H9 (cell line): ENCODE measurements at regions not wholly inside any gene's neighbourhood (a gene's known extent, or its start where the extent isn't known, plus 50 kb on each side); places are given as distances from the start of the nearest gene placed in this dataset.

Source experiments
- DNase-seq: peaks from one replicate; pipeline ENCODE4 v3.0.0-alpha.2; 2017
- H2AFZ ChIP-seq: one replicate; pipeline ENCODE4 v1.6.1; 2013; ENCODE audit warnings: mild to moderate bottlenecking, low read length, control low read depth, moderate library complexity
- H2AK5ac ChIP-seq: 2 replicates; pipeline ENCODE4 v1.6.1; 2013; ENCODE audit warnings: low read length, control low read depth, mixed read lengths; ENCODE audit not compliant: insufficient read length
- H2BK120ac ChIP-seq: one replicate; pipeline ENCODE4 v1.6.1; 2013; ENCODE audit warnings: low read depth, mild to moderate bottlenecking, low read length, control low read depth, inconsistent platforms; ENCODE audit not compliant: poor library complexity, severe bottlenecking
- H2BK12ac ChIP-seq: 2 replicates; pipeline ENCODE4 v1.6.1; 2013; ENCODE audit warnings: low read length, control low read depth, mixed read lengths, low read depth; ENCODE audit not compliant: insufficient read length
- H2BK15ac ChIP-seq: 2 replicates; pipeline ENCODE4 v1.6.1; 2013; ENCODE audit warnings: low read depth, low read length, control low read depth
- H2BK20ac ChIP-seq: one replicate; pipeline ENCODE4 v1.6.1; 2013; ENCODE audit warnings: low read depth, mild to moderate bottlenecking, low read length, control low read depth, inconsistent platforms; ENCODE audit not compliant: poor library complexity, severe bottlenecking
- H2BK5ac ChIP-seq: 2 replicates; pipeline ENCODE4 v1.6.1; 2013; ENCODE audit warnings: low read length, control low read depth, mixed read lengths; ENCODE audit not compliant: insufficient read length
- H3K14ac ChIP-seq: 2 replicates; pipeline ENCODE4 v1.6.1; 2013; ENCODE audit warnings: low read length, control low read depth; ENCODE audit not compliant: insufficient read depth
- H3K18ac ChIP-seq: 2 replicates; pipeline ENCODE4 v1.6.1; 2013; ENCODE audit warnings: low read depth, mild to moderate bottlenecking, mixed read lengths, low read length, control low read depth; ENCODE audit not compliant: insufficient read length
- H3K23ac ChIP-seq: 2 replicates; pipeline ENCODE4 v1.6.1; 2013; ENCODE audit warnings: low read length, control low read depth, mixed read lengths, low read depth; ENCODE audit not compliant: insufficient read length
- H3K23me2 ChIP-seq: 2 replicates; pipeline ENCODE4 v1.6.1; 2013; ENCODE audit warnings: low read depth, mild to moderate bottlenecking, mixed read lengths, low read length, control low read depth; ENCODE audit not compliant: insufficient read length, poor library complexity, severe bottlenecking
- H3K27ac ChIP-seq: 2 replicates; pipeline ENCODE4 v1.5.1; 2013; ENCODE audit warnings: low read length, control low read depth, mixed read lengths, low read depth; ENCODE audit not compliant: insufficient read length
- H3K27me3 ChIP-seq: 2 replicates; pipeline ENCODE4 v1.6.1; 2013; ENCODE audit warnings: low read length, control low read depth, inconsistent platforms; ENCODE audit not compliant: insufficient read depth
- H3K4ac ChIP-seq: 2 replicates; pipeline ENCODE4 v1.6.1; 2013; ENCODE audit warnings: low read depth, mild to moderate bottlenecking, control low read depth, inconsistent platforms, low read length, moderate library complexity
- H3K4me1 ChIP-seq: 2 replicates; pipeline ENCODE4 v1.6.1; 2013; ENCODE audit warnings: low read length, control low read depth, inconsistent platforms; ENCODE audit not compliant: insufficient read depth
- H3K4me2 ChIP-seq: 2 replicates; pipeline ENCODE4 v1.6.1; 2013; ENCODE audit warnings: low read length, control low read depth, mixed read lengths; ENCODE audit not compliant: insufficient read length, insufficient read depth
- H3K56ac ChIP-seq: 2 replicates; pipeline ENCODE4 v1.6.1; 2013; ENCODE audit warnings: low read depth, mild to moderate bottlenecking, mixed read lengths, low read length, control low read depth; ENCODE audit not compliant: insufficient read length
- H3K79me1 ChIP-seq: 2 replicates; pipeline ENCODE4 v1.6.1; 2013; ENCODE audit warnings: low read depth, mild to moderate bottlenecking, moderate library complexity, low read length, control low read depth, inconsistent platforms; ENCODE audit not compliant: insufficient read depth, poor library complexity, severe bottlenecking
- H3K79me2 ChIP-seq: 2 replicates; pipeline ENCODE4 v1.6.1; 2013; ENCODE audit warnings: low read length, control low read depth, inconsistent platforms; ENCODE audit not compliant: insufficient read depth
- H3K9ac ChIP-seq: 2 replicates; pipeline ENCODE4 v1.6.1; 2013; ENCODE audit warnings: low read length, control low read depth, mixed read lengths; ENCODE audit not compliant: insufficient read length; ENCODE audit errors: extremely low read depth
- H3K9me3 ChIP-seq: one replicate; pipeline ENCODE4 v1.6.1; 2013; ENCODE audit warnings: low read depth, low read length, inconsistent platforms; ENCODE audit not compliant: control insufficient read depth
- H3T11ph ChIP-seq: one replicate; pipeline ENCODE4 v1.6.1; 2013; ENCODE audit warnings: mild to moderate bottlenecking, low read length, control low read depth, inconsistent platforms
- H4K20me1 ChIP-seq: one replicate; pipeline ENCODE4 v1.6.1; 2013; ENCODE audit not compliant: control insufficient read depth, insufficient read length, insufficient read depth
- H4K5ac ChIP-seq: 2 replicates; pipeline ENCODE4 v1.6.1; 2013; ENCODE audit warnings: low read depth, mild to moderate bottlenecking, mixed read lengths, low read length, control low read depth; ENCODE audit not compliant: insufficient read length
- H4K8ac ChIP-seq: replicated peaks from 2 replicates; pipeline ENCODE4 v1.6.1; 2013; ENCODE audit warnings: low read length, control low read depth, mixed read lengths, low read depth; ENCODE audit not compliant: insufficient read length
- H4K91ac ChIP-seq: 2 replicates; pipeline ENCODE4 v1.6.1; 2013; ENCODE audit warnings: low read depth, mild to moderate bottlenecking, moderate library complexity, mixed read lengths, low read length, control low read depth; ENCODE audit not compliant: insufficient read length
- H3K27ac Mint-ChIP-seq, 3 experiments: 2 replicates in 2 of 3; 3 replicates in 1 of 3; pipeline ENCODE4 v1.8.0; 2020 to 2021; ENCODE audit warnings: mixed read lengths in 3 of 3, mild to moderate bottlenecking in 1 of 3, moderate library complexity in 1 of 3
- H3K27me3 Mint-ChIP-seq: 2 replicates; pipeline ENCODE4 v1.8.0; 2021; ENCODE audit warnings: low read depth, mild to moderate bottlenecking, moderate library complexity, mixed read lengths
- H3K36me3 Mint-ChIP-seq, 3 experiments: 2 replicates in 2 of 3; 3 replicates in 1 of 3; pipeline ENCODE4 v1.8.0; 2020 to 2021; ENCODE audit warnings: low read depth in 3 of 3, mixed read lengths in 3 of 3; ENCODE audit not compliant: insufficient read depth in 1 of 3
- H3K4me1 Mint-ChIP-seq, 2 experiments: 2 replicates each; pipeline ENCODE4 v1.8.0; 2020; ENCODE audit warnings: mixed read lengths in 2 of 2
- H3K4me3 Mint-ChIP-seq, 2 experiments: 2 replicates in 1 of 2; 3 replicates in 1 of 2; pipeline ENCODE4 v1.8.0; 2020 to 2021; ENCODE audit warnings: mild to moderate bottlenecking in 2 of 2, mixed read lengths in 2 of 2, moderate library complexity in 1 of 2
- H3K9me3 Mint-ChIP-seq, 2 experiments: 2 replicates in 1 of 2; 3 replicates in 1 of 2; pipeline ENCODE4 v1.8.0; 2020; ENCODE audit warnings: mild to moderate bottlenecking in 2 of 2, mixed read lengths in 2 of 2, moderate library complexity in 1 of 2
- CTCF ChIP-seq: fragments of 200-600 bp; sonication (generic); conservative IDR thresholded peaks from 3 replicates; pipeline ENCODE4 v1.8.0; 2021; ENCODE audit warnings: antibody characterized with exemption, mild to moderate bottlenecking
- WGBS: extraction: QIAGEN DNeasy Blood & Tissue Kit; methylation state at CpG from one replicate; pipeline ENCODE4 v1.1.7; 2013; ENCODE audit warnings: missing lambda C conversion rate, low lambda C conversion rate, mixed read lengths; ENCODE audit not compliant: insufficient read length; ENCODE audit errors: extremely low coverage; 5-methylcytosine and 5-hydroxymethylcytosine counted together

GRCh38 chr5:174832025-174832424 lies 107.6 kb downstream of the MSX2 start:
- H3K27me3 ChIP-seq, result no peaks in the 10 kb centered on the region
- H3K23ac ChIP-seq, result no peak overlapping the region
- no peak overlapping the region for H2AK5ac ChIP-seq
- no peak overlapping the region for H2AFZ ChIP-seq
- H2BK20ac ChIP-seq, result no peak overlapping the region
- H3K27ac ChIP-seq, result no peak overlapping the region
- Mint-ChIP-seq H3K27ac (no peak overlapping the region), H3K27me3 (peaks cover 7% of the 10 kb centered on the region; the same call in 1 of the 2 replicates), H3K4me3 (no peak overlapping the region), H3K36me3 (no peaks in the 10 kb centered on the region), H3K4me1 (0 out of 4 replicates have a peak, but pooled peaks cover 0 to 5% of the 10 kb centered on the region in 2 experiments), H3K9me3 (no peaks in the 10 kb centered on the region)
- no peak overlapping the region for H3K4ac ChIP-seq
- no peaks in the 10 kb centered on the region for H4K20me1 ChIP-seq
- no peak overlapping the region for H2BK15ac ChIP-seq
- H3K4me2 ChIP-seq, result no peak overlapping the region
- no peak overlapping the region for H3T11ph ChIP-seq
- H3K79me1 ChIP-seq, result no peaks in the 10 kb centered on the region
- H2BK5ac ChIP-seq, result no peak overlapping the region
- H3K4me1 ChIP-seq, result no peaks in the 10 kb centered on the region
- no peaks in the 10 kb centered on the region for H3K23me2 ChIP-seq
- no peaks in the 10 kb centered on the region for H3K79me2 ChIP-seq
- H3K9ac ChIP-seq, result no peak overlapping the region
- H2BK120ac ChIP-seq, result no peak overlapping the region
- H4K91ac ChIP-seq, result no peak overlapping the region
- no CpG with 5 or more reads among the region's 3 CpGs for WGBS
- H4K5ac ChIP-seq, result no peak overlapping the region
- no peak overlapping the region for H3K18ac ChIP-seq
- no peak overlapping the region for H4K8ac ChIP-seq
- H3K56ac ChIP-seq, result no peak overlapping the region
- no peak for DNase-seq
- TF ChIP-seq CTCF, result no peak
- H2BK12ac ChIP-seq, result no peak overlapping the region
- H3K14ac ChIP-seq, result no peak overlapping the region
- H3K9me3 ChIP-seq, result no peaks in the 10 kb centered on the region
